GM23248 (cell line): ENCODE measurements at regions not wholly inside any gene's neighbourhood (a gene's known extent, or its start where the extent isn't known, plus 50 kb on each side); places are given as distances from the start of the nearest gene placed in this dataset.

ENCODE experiments used
- DNase-seq: peaks from one replicate; pipeline ENCODE4 v3.0.0-alpha.2; 2015
- H2AFZ ChIP-seq: fragments of 200-600 bp; sonication (generic); 2 replicates; pipeline ENCODE4 v1.6.1; 2016; ENCODE audit warnings: antibody characterized with exemption
- H3F3A ChIP-seq: fragments of 200-600 bp; sonication (generic); 2 replicates; pipeline ENCODE4 v1.6.1; 2016; ENCODE audit warnings: mild to moderate bottlenecking, antibody characterized with exemption, mixed run types; ENCODE audit not compliant: insufficient read depth
- H3K27ac ChIP-seq: fragments of 200-600 bp; sonication (generic); 2 replicates; pipeline ENCODE4 v1.5.1; 2016; ENCODE audit warnings: mild to moderate bottlenecking
- H3K27me3 ChIP-seq: fragments of 200-600 bp; sonication (generic); replicated peaks from 2 replicates; pipeline ENCODE4 v1.6.1; 2016; ENCODE audit warnings: mild to moderate bottlenecking; ENCODE audit not compliant: insufficient read depth
- H3K36me3 ChIP-seq: fragments of 200-600 bp; sonication (generic); 2 replicates; pipeline ENCODE4 v1.6.1; 2016; ENCODE audit warnings: low read depth, mild to moderate bottlenecking
- H3K4me1 ChIP-seq: fragments of 200-600 bp; sonication (generic); 2 replicates; pipeline ENCODE4 v1.6.1; 2016; ENCODE audit warnings: mild to moderate bottlenecking; ENCODE audit not compliant: insufficient read depth
- H3K4me2 ChIP-seq: fragments of 200-600 bp; sonication (generic); one replicate; pipeline ENCODE4 v1.6.1; 2016; ENCODE audit warnings: mild to moderate bottlenecking; ENCODE audit not compliant: unreplicated experiment
- H3K4me3 ChIP-seq: fragments of 200-600 bp; sonication (generic); 2 replicates; pipeline ENCODE4 v1.5.1; 2016; ENCODE audit warnings: mild to moderate bottlenecking
- H3K79me2 ChIP-seq: fragments of 200-600 bp; sonication (generic); 2 replicates; pipeline ENCODE4 v1.6.1; 2016; ENCODE audit warnings: mild to moderate bottlenecking; ENCODE audit not compliant: insufficient read depth
- H3K9ac ChIP-seq: fragments of 200-600 bp; sonication (generic); 2 replicates; pipeline ENCODE4 v1.6.1; 2016; ENCODE audit warnings: mild to moderate bottlenecking
- H3K9me2 ChIP-seq: fragments of 200-600 bp; sonication (generic); 2 replicates; pipeline ENCODE4 v1.6.1; 2016; ENCODE audit warnings: mixed run types, mild to moderate bottlenecking, moderate library complexity; ENCODE audit not compliant: insufficient read depth
- H3K9me3 ChIP-seq: fragments of 200-600 bp; sonication (generic); one replicate; pipeline ENCODE4 v1.6.1; 2017; ENCODE audit warnings: low read depth
- H4K20me1 ChIP-seq: fragments of 200-600 bp; sonication (generic); 2 replicates; pipeline ENCODE4 v1.6.0; 2016; ENCODE audit not compliant: insufficient read depth
- EZH2 ChIP-seq: fragments of 200-600 bp; sonication (generic); IDR thresholded peaks from 2 replicates; pipeline ENCODE4 v1.6.1; 2018; ENCODE audit warnings: antibody characterized with exemption, mild to moderate bottlenecking; ENCODE audit not compliant: insufficient read depth, poor library complexity, severe bottlenecking
- EZH2phosphoT487 ChIP-seq: fragments of 200-600 bp; sonication (generic); IDR thresholded peaks from 2 replicates; pipeline ENCODE4 v1.6.1; 2018; ENCODE audit warnings: antibody characterized with exemption, moderate library complexity, mild to moderate bottlenecking, low read depth; ENCODE audit not compliant: insufficient read depth
- WGBS, 2 experiments: methylation state at CpG; one replicate each; pipeline ENCODE4 v1.1.6; 2015 to 2017; ENCODE audit warnings: low lambda C conversion rate in 2 of 2, low coverage in 1 of 2; ENCODE audit errors: missing lambda C conversion rate in 2 of 2; 5-methylcytosine and 5-hydroxymethylcytosine counted together
- in situ Hi-C: fragments of 300-500 bp; cut with MboI; formaldehyde crosslinking; loops from 2 replicates; pipeline ENCODE4 v1.15.0; 2020

DNA sequence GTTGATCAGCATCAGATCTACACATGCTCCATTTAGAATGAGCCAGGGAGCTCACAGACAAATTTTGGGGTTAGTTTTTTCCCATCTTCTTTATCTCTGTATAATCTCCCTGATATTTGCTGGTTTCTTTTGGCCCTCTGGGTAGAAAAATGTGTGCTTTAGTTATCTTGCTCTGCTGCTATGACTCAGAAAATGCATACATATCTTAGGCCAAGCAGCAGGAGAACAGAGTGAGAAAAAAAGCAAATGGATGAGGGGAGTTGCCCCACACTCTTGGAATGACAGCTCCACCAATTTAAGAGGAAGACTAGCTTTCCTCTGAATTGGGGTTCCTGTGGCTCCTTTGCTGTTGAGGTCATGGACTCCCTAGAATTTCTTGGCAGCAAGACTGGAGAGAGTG lies 331.8 kb downstream of the KCNJ3 start:
- Histone ChIP-seq H3K4me3 (no peak overlapping the region), H3K9me2 (no peaks in the 10 kb centered on the region), H3K9me3 (no peaks in the 10 kb centered on the region), H3K36me3 (no peaks in the 10 kb centered on the region), H3K79me2 (no peaks in the 10 kb centered on the region), H3K9ac (no peak overlapping the region), H3K4me1 (no peaks in the 10 kb centered on the region), H3K27me3 (no peaks in the 10 kb centered on the region), H3K27ac (no peak overlapping the region), H3F3A (no peaks in the 10 kb centered on the region), H4K20me1 (no peaks in the 10 kb centered on the region), H3K4me2 (no peak overlapping the region), H2AFZ (no peak overlapping the region)
- no peak for DNase-seq
- in situ Hi-C loops, result no loop called here
- no peak for TF ChIP-seq EZH2phosphoT487
- no peak for TF ChIP-seq EZH2

DNA sequence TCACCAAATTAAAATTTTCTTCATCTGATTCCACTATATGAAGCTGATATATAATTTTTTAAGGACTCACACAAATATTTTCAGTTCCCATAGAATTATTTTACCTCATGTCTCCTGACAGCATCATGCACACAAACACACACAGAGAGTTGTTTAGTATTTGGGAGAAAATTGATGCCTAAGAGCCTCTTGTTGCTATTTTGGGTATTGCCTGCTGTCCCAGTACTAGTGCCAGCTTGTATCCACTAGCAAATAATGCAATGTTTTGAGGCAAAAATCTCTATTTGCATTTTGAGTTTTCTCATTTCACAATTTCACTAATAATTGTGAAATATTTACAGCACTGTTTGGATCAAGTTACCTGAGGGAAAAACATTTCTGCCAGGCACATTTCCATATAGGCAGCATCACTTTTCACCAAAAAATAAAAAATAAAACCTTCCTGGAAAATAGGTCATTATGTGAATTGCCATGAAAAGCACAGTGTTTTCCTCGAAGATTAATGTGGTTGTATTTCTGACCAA lies 328.2 kb downstream of the KCNJ3 start:
- no peak overlapping the region for H3K4me2 ChIP-seq
- no peaks in the 10 kb centered on the region for H3K79me2 ChIP-seq
- H3K27me3 ChIP-seq, result no peaks in the 10 kb centered on the region
- in situ Hi-C loops, result no loop called here
- no peak overlapping the region for H3K27ac ChIP-seq
- no peaks in the 10 kb centered on the region for H3K9me2 ChIP-seq
- no peaks in the 10 kb centered on the region for H3F3A ChIP-seq
- no peaks in the 10 kb centered on the region for H4K20me1 ChIP-seq
- H3K9me3 ChIP-seq, result no peaks in the 10 kb centered on the region
- H3K36me3 ChIP-seq, result no peaks in the 10 kb centered on the region
- no peak overlapping the region for H2AFZ ChIP-seq
- H3K9ac ChIP-seq, result no peak overlapping the region
- H3K4me1 ChIP-seq, result no peaks in the 10 kb centered on the region
- TF ChIP-seq EZH2phosphoT487, result no peak
- TF ChIP-seq EZH2, result no peak
- DNase-seq, result no peak
- H3K4me3 ChIP-seq, result no peak overlapping the region
- 10 to 15% methylated on average over 1 of the region's 1 CpG for WGBS, 2 experiments

DNA sequence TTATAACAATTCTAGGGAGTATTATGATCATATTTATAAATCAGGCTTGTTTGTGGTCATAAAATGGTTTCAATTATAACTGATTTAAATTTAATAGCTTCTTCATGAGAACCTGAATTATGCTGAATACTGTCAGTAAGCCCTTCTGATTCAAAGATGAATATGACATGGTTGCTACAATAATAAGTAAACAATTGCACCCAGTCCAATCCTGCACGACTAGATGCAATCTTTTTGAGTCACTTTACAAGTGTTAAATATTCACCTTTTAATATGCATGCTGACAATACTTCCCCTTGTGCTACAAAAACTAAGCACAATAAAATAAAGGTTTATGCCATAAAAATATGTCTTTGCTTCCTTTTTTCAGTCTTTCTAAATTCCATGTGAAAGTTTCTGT lies 325.2 kb downstream of the KCNJ3 start:
- WGBS, 2 experiments, result 0 to 3% methylated on average over 1 of the region's 1 CpG
- no peaks in the 10 kb centered on the region for H3K27me3 ChIP-seq
- no peaks in the 10 kb centered on the region for H3K36me3 ChIP-seq
- H2AFZ ChIP-seq, result no peak overlapping the region
- TF ChIP-seq EZH2phosphoT487 (no peak), EZH2 (no peak)
- no peak overlapping the region for H3K4me2 ChIP-seq
- no peaks in the 10 kb centered on the region for H3K9me3 ChIP-seq
- no peaks in the 10 kb centered on the region for H4K20me1 ChIP-seq
- H3F3A ChIP-seq, result no peaks in the 10 kb centered on the region
- H3K9ac ChIP-seq, result no peak overlapping the region
- no peaks in the 10 kb centered on the region for H3K79me2 ChIP-seq
- H3K27ac ChIP-seq, result no peak overlapping the region
- H3K9me2 ChIP-seq, result no peaks in the 10 kb centered on the region
- no peak overlapping the region for H3K4me3 ChIP-seq
- DNase-seq, result no peak
- H3K4me1 ChIP-seq, result no peaks in the 10 kb centered on the region
- in situ Hi-C loops, result no loop called here

DNA sequence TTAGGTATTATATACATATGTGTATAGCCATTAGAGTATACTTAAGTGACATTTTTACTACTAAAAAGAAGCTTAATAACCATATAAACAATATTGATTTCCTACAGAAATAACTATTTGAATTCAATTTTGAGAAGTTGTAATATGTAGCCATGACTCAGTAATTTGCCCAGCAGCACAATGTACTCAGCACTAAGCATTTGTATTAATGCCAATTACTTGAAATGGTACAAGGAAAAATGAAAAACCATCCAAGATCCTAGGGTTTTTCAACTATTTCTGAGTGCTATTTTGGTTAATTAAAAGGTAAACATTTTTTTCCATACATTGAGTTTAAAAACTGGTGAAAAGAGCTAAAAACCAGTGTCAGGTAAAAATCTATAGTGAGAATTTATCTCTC lies 324.0 kb downstream of the KCNJ3 start:
- H3K36me3 ChIP-seq, result no peaks in the 10 kb centered on the region

DNA sequence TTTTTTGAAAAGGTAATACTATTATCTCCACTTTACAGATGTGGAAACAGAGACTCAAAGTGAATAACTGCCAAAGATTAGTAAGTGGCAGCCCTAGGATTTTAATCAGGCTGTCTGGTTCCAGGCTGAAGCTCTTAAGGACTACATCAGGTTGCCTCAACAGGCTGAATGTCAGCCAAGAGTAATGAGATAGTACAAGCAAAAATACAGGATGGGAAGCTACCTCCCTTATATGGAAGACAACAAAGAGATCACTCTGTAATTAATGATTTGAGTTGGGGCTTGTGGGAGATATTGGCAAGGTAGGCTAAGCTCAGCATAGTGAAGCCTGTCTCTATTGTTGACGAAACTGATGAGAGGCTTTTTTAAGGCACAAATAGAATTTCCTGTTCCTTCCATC lies 323.1 kb downstream of the KCNJ3 start:
- no peak for DNase-seq
- H3K4me3 ChIP-seq, result no peak overlapping the region
- H3K9me2 ChIP-seq, result no peaks in the 10 kb centered on the region
- no peaks in the 10 kb centered on the region for H3F3A ChIP-seq
- no peaks in the 10 kb centered on the region for H3K4me1 ChIP-seq
- H2AFZ ChIP-seq, result no peak overlapping the region
- no peaks in the 10 kb centered on the region for H4K20me1 ChIP-seq
- H3K36me3 ChIP-seq, result no peaks in the 10 kb centered on the region
- TF ChIP-seq EZH2 (no peak), EZH2phosphoT487 (no peak)
- no peak overlapping the region for H3K27ac ChIP-seq
- no peak overlapping the region for H3K9ac ChIP-seq
- in situ Hi-C loops, result no loop called here
- no peaks in the 10 kb centered on the region for H3K27me3 ChIP-seq
- no peaks in the 10 kb centered on the region for H3K79me2 ChIP-seq
- no peaks in the 10 kb centered on the region for H3K9me3 ChIP-seq
- H3K4me2 ChIP-seq, result no peak overlapping the region
- 0% methylated on average over 1 of the region's 1 CpG for WGBS, 2 experiments

More for the DNA sequence above, 324.0 kb downstream of the KCNJ3 start:
- DNase-seq, result no peak
- Histone ChIP-seq H3K9me2 (no peaks in the 10 kb centered on the region), H4K20me1 (no peaks in the 10 kb centered on the region), H3K9me3 (no peaks in the 10 kb centered on the region), H3F3A (no peaks in the 10 kb centered on the region), H3K4me2 (no peak overlapping the region), H3K27ac (no peak overlapping the region), H3K79me2 (no peaks in the 10 kb centered on the region), H2AFZ (no peak overlapping the region), H3K27me3 (no peaks in the 10 kb centered on the region), H3K4me3 (no peak overlapping the region), H3K4me1 (no peaks in the 10 kb centered on the region), H3K9ac (no peak overlapping the region)
- no peak for TF ChIP-seq EZH2phosphoT487
- no peak for TF ChIP-seq EZH2
- in situ Hi-C loops, result no loop called here
